HepG2 (cell line): ENCODE measurements at regions not wholly inside any gene's neighbourhood (a gene's known extent, or its start where the extent isn't known, plus 50 kb on each side); places are given as distances from the start of the nearest gene placed in this dataset.

Experiments used
- ATAC-seq: fragments of 200-7000 bp; cut with Tn5 transposase; 3 replicates; pipeline ENCODE4 v1.9.1; 2020; ENCODE audit warnings: mild to moderate bottlenecking, moderate library complexity
- BruUV-seq: library from RNA; stranded (reverse); fragments of 400-500 nt; replicated peaks from 2 replicates; lab custom pipeline; 2021; lab: Mats Ljungman, UMichigan
- CTCF ChIA-PET: fragments of 300-600 bp; formaldehyde crosslinking; extraction: SDS; loops from one replicate; lab custom pipeline; 2021; ENCODE audit warnings: low total read pairs, inconsistent platforms, low intra/inter-chr PET ratio; lab: Yijun Ruan, JAX
- POLR2A ChIA-PET: fragments of 350-600 bp; sonication (Branson Sonifier 250); formaldehyde crosslinking; loops from one replicate; lab custom pipeline; 2020; ENCODE audit warnings: antibody characterized with exemption, inconsistent platforms; lab: Yijun Ruan, JAX
- DNase-seq: peaks from one replicate; pipeline ENCODE4 v3.0.0-alpha.2; 2015; ENCODE audit warnings: low spot score
- FAIRE-seq: peaks from 3 replicates; lab custom pipeline; 2011; peaks lifted over from hg19 to GRCh38; lab: Jason Lieb, UNC
- H2AFZ ChIP-seq: one replicate; pipeline ENCODE4 v1.6.1; 2011; ENCODE audit warnings: low read length, inconsistent platforms
- H3K27ac ChIP-seq: fragments of 300-600 bp; 3 replicates; pipeline ENCODE4 v1.8.0; 2011; ENCODE audit warnings: mixed run types, mild to moderate bottlenecking, mixed read lengths, low read length, inconsistent platforms; ENCODE audit not compliant: insufficient read depth; ENCODE audit errors: extremely low read length
- H3K27me3 ChIP-seq, 2 experiments: fragments of 200-600 bp in 1 of 2; 2 replicates in 1 of 2; 3 replicates in 1 of 2; pipeline versions ENCODE4 v1.6.0 to v1.8.0; 2011; ENCODE audit warnings: low read length in 2 of 2, mild to moderate bottlenecking in 2 of 2, moderate library complexity in 2 of 2, inconsistent platforms in 1 of 2; ENCODE audit not compliant: insufficient read depth in 2 of 2, control insufficient read depth in 1 of 2
- H3K36me3 ChIP-seq, 2 experiments: fragments of 200-600 bp in 1 of 2; replicated peaks in 1 of 2; 2 replicates in 1 of 2; 3 replicates in 1 of 2; pipeline versions ENCODE4 v1.5.1 to v1.8.0; 2011; ENCODE audit warnings: low read length in 2 of 2, inconsistent platforms in 1 of 2; ENCODE audit not compliant: insufficient read depth in 2 of 2, control insufficient read depth in 1 of 2
- H3K4me1 ChIP-seq: 2 replicates; pipeline ENCODE4 v1.5.1; 2012; ENCODE audit warnings: low read length, inconsistent platforms; ENCODE audit not compliant: insufficient read depth
- H3K4me2 ChIP-seq: 2 replicates; pipeline ENCODE4 v1.6.0; 2011; ENCODE audit warnings: low read depth, low read length, inconsistent platforms
- H3K4me3 ChIP-seq, 3 experiments: fragments of 200-600 bp in 1 of 3; sonication (generic), shearing (Covaris generic) in 1 of 3; replicated peaks in 1 of 3; 2 replicates each; pipeline ENCODE4 v1.5.1; 2011 to 2016; ENCODE audit warnings: low read length in 3 of 3, inconsistent platforms in 2 of 3, low read depth in 2 of 3, mild to moderate bottlenecking in 2 of 3, control low read depth in 1 of 3, mixed read lengths in 1 of 3; ENCODE audit not compliant: insufficient read depth in 1 of 3
- H3K79me2 ChIP-seq: one replicate; pipeline ENCODE4 v1.6.1; 2011; ENCODE audit warnings: low read length, inconsistent platforms; ENCODE audit not compliant: insufficient read depth
- H3K9ac ChIP-seq: 2 replicates; pipeline ENCODE4 v1.6.0; 2011; ENCODE audit warnings: mild to moderate bottlenecking, low read depth, low read length, inconsistent platforms; ENCODE audit not compliant: insufficient read depth
- H3K9me3 ChIP-seq: 2 replicates; pipeline ENCODE4 v1.5.1; 2012; ENCODE audit warnings: mild to moderate bottlenecking, low read length
- H4K20me1 ChIP-seq: 2 replicates; pipeline ENCODE4 v1.6.0; 2011; ENCODE audit warnings: inconsistent platforms, mild to moderate bottlenecking, low read length, moderate library complexity; ENCODE audit not compliant: insufficient read depth
- CHD4 ChIP-seq: fragments of 200-600 bp; sonication (generic); IDR thresholded peaks from 2 replicates; pipeline ENCODE4 v1.7.0; 2017; ENCODE audit warnings: mild to moderate bottlenecking, low read length, borderline replicate concordance
- GPN1 ChIP-seq: sonication (generic); formaldehyde crosslinking; IDR thresholded peaks from 2 replicates; pipeline ENCODE4 v1.5.1; 2020; ENCODE audit warnings: missing genetic modification reagents, borderline replicate concordance
- ISX ChIP-seq: sonication (generic); formaldehyde crosslinking; conservative IDR thresholded peaks from 2 replicates; pipeline ENCODE4 v1.5.0; 2020; ENCODE audit warnings: missing genetic modification reagents
- JUN ChIP-seq: sonication (generic); formaldehyde crosslinking; IDR thresholded peaks from 2 replicates; pipeline ENCODE4 v1.4.0; 2020; ENCODE audit warnings: mild to moderate bottlenecking, missing genetic modification reagents
- KAT7 ChIP-seq: IDR thresholded peaks from 2 replicates; pipeline ENCODE4 v1.6.1; 2018; ENCODE audit warnings: borderline replicate concordance, missing compliant biosample characterization
- KLF12 ChIP-seq: sonication (generic); formaldehyde crosslinking; IDR thresholded peaks from 2 replicates; pipeline ENCODE4 v1.4.0; 2020; ENCODE audit warnings: missing genetic modification reagents, borderline replicate concordance
- MLLT10 ChIP-seq: sonication (generic); formaldehyde crosslinking; IDR thresholded peaks from 2 replicates; pipeline ENCODE4 v1.4.0; 2020; ENCODE audit warnings: missing genetic modification reagents
- NR1H2 ChIP-seq: sonication (generic); formaldehyde crosslinking; IDR thresholded peaks from 2 replicates; pipeline ENCODE4 v1.8.1; 2022; ENCODE audit warnings: low read depth, missing genetic modification reagents, borderline replicate concordance
- RFXANK ChIP-seq: IDR thresholded peaks from 2 replicates; pipeline ENCODE4 v1.6.1; 2016
- SRF ChIP-seq: IDR thresholded peaks from 2 replicates; pipeline ENCODE4 v1.6.1; 2011; ENCODE audit warnings: mild to moderate bottlenecking, low read depth, low read length, moderate library complexity
- ZNF660 ChIP-seq: sonication (generic); formaldehyde crosslinking; IDR thresholded peaks from 2 replicates; pipeline ENCODE4 v1.5.1; 2020; ENCODE audit warnings: mild to moderate bottlenecking, low read depth, missing genetic modification reagents, borderline replicate concordance
- WGBS: methylation state at CpG from one replicate; pipeline ENCODE4 v1.1.6; 2017; ENCODE audit warnings: low lambda C conversion rate; 5-methylcytosine and 5-hydroxymethylcytosine counted together
- in situ Hi-C: cut with HindIII; loops from 2 replicates; pipeline ENCODE4 v1.10.0; 2017; ENCODE audit warnings: low pct_unique_long_range_greater_than_20kb; ENCODE audit not compliant: extremely low pct_ligation_motif_present
- intact Hi-C: fragments of 100-400 bp; cut with micrococcal nuclease; formaldehyde crosslinking; loops from one replicate; pipeline ENCODE4 v1.10.0; 2022; ENCODE audit not compliant: unreplicated experiment
- TF ChIP-seq, protein P1 (sequence below): IDR thresholded peaks from 2 replicates; pipeline ENCODE4 v1.6.1; 2016; ENCODE audit warnings: missing biosample characterization, missing genetic modification reagents, low read depth
- TF ChIP-seq, protein P2 (sequence below): sonication (generic); formaldehyde crosslinking; conservative IDR thresholded peaks from 2 replicates; pipeline ENCODE4 v1.4.0; 2020; ENCODE audit warnings: missing genetic modification reagents
- TF ChIP-seq, protein P3 (sequence below): sonication (generic); formaldehyde crosslinking; IDR thresholded peaks from 2 replicates; pipeline ENCODE4 v1.4.0; 2020; ENCODE audit warnings: missing genetic modification reagents
- TF ChIP-seq, protein P4 (sequence below): sonication (generic); formaldehyde crosslinking; IDR thresholded peaks from 2 replicates; pipeline ENCODE4 v1.5.0; 2020; ENCODE audit warnings: mild to moderate bottlenecking, missing genetic modification reagents
- TF ChIP-seq, protein P5 (sequence below): sonication (generic); formaldehyde crosslinking; IDR thresholded peaks from 2 replicates; pipeline ENCODE4 v1.4.0; 2020; ENCODE audit warnings: mild to moderate bottlenecking, missing genetic modification reagents

DNA sequence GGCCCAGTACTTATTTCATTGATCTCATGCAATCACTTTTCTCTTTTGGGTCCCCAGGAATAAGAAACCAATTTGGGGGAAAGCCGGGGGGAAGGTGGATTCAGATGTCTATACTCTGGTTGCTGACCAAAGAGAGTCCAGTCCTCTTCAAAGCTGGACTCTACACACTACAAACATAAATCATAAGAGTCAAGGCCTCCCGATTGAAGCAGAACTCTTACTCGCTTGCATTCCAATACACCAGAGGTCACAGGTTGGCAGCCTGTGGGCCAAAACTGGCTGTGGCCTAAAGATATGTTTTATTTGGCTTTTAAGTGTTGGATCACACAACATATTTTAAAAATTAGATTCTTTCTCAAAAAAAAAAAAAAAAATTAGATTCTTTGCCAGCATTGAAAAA lies 311.4 kb upstream of the MSX2 start (continued):
- no peak for TF ChIP-seq GPN1 (CRISPR knock-in tag)

DNA sequence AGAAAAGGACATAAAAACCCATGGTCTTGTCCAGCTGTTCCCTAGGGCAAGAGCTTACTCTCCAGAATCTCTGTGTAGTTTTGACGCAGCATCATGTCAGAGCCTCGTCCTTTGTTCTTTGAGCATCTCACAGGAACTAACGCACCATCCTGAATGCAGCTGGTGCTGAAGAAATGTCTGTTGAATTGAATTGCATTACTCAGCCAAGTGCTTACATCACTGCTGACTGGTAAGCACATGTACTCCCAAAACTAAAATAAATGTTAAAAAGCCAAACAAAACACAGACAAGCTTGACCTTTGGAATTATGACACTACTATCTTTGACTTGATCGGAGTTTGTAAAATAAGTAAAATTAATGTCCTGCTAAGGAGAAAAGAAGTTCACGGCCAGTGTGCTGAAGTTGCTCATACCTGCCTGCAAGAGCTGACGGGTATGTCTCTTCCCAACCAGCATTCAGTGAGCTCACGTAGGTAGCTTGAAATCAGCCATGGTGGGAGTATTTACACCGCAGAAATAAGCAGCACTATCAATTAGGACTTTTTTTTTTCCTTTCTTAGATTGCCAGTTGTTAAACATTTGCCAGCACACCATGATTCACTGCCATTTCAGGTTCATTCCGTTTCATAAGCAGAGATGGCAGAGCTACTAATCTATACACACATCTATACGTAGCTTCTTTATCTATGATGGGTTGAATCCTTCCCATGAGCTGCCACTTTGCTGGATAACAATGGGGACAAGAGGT lies 310.6 kb upstream of the MSX2 start:
- Histone ChIP-seq H3K4me2 (no peak overlapping the region), H3K36me3 (no peaks in the 10 kb centered on the region), H3K9me3 (no peaks in the 10 kb centered on the region), H4K20me1 (no peaks in the 10 kb centered on the region), H3K27me3 (no peaks in the 10 kb centered on the region), H2AFZ (no peak overlapping the region), H3K9ac (no peak overlapping the region), H3K4me3 (no peak overlapping the region), H3K27ac (no peak overlapping the region), H3K4me1 (peaks cover under 1% of the 10 kb centered on the region; the same call in 1 of the 2 replicates), H3K79me2 (no peaks in the 10 kb centered on the region)
- no peak for DNase-seq
- BruUV-seq = no TSS peak
- intact Hi-C loops (no loop called here), in situ Hi-C loops (no loop called here)
- no peak for ATAC-seq
- FAIRE-seq = no peak
- WGBS = 22% methylated on average over 10 of the region's 10 CpGs
- ChIA-PET CTCF (no interaction called here), POLR2A (no interaction called here)
- TF ChIP-seq, protein P1, sequence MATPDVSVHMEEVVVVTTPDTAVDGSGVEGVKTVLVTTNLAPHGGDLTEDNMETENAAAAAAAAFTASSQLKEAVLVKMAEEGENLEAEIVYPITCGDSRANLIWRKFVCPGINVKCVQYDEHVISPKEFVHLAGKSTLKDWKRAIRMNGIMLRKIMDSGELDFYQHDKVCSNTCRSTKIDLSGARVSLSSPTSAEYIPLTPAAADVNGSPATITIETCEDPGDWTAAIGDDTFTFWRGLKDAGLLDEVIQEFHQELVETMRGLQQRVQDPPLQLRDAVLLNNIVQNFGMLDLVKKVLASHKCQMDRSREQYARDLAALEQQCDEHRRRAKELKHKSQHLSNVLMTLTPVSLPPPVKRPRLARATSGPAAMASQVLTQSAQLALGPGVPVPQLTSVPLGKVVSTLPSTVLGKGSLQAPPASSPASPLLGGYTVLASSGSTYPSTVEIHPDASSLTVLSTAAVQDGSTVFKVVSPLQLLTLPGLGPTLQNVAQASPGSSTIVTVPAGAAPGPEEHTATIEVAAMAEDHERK (CRISPR knock-in tag) = no peak
- TF ChIP-seq KAT7 (CRISPR knock-in tag) (no peak), ISX (CRISPR knock-in tag) (no peak), MLLT10 (CRISPR knock-in tag) (no peak), SRF (no peak), NR1H2 (no peak), CHD4 (no peak), KLF12 (CRISPR knock-in tag) (no peak), ZNF660 (CRISPR knock-in tag) (no peak), RFXANK (CRISPR knock-in tag) (no peak), JUN (CRISPR knock-in tag) (no peak)
- TF ChIP-seq, protein P2, sequence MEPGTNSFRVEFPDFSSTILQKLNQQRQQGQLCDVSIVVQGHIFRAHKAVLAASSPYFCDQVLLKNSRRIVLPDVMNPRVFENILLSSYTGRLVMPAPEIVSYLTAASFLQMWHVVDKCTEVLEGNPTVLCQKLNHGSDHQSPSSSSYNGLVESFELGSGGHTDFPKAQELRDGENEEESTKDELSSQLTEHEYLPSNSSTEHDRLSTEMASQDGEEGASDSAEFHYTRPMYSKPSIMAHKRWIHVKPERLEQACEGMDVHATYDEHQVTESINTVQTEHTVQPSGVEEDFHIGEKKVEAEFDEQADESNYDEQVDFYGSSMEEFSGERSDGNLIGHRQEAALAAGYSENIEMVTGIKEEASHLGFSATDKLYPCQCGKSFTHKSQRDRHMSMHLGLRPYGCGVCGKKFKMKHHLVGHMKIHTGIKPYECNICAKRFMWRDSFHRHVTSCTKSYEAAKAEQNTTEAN = no peak
- TF ChIP-seq, protein P3, sequence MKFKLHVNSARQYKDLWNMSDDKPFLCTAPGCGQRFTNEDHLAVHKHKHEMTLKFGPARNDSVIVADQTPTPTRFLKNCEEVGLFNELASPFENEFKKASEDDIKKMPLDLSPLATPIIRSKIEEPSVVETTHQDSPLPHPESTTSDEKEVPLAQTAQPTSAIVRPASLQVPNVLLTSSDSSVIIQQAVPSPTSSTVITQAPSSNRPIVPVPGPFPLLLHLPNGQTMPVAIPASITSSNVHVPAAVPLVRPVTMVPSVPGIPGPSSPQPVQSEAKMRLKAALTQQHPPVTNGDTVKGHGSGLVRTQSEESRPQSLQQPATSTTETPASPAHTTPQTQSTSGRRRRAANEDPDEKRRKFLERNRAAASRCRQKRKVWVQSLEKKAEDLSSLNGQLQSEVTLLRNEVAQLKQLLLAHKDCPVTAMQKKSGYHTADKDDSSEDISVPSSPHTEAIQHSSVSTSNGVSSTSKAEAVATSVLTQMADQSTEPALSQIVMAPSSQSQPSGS = no peak
- TF ChIP-seq, protein P4, sequence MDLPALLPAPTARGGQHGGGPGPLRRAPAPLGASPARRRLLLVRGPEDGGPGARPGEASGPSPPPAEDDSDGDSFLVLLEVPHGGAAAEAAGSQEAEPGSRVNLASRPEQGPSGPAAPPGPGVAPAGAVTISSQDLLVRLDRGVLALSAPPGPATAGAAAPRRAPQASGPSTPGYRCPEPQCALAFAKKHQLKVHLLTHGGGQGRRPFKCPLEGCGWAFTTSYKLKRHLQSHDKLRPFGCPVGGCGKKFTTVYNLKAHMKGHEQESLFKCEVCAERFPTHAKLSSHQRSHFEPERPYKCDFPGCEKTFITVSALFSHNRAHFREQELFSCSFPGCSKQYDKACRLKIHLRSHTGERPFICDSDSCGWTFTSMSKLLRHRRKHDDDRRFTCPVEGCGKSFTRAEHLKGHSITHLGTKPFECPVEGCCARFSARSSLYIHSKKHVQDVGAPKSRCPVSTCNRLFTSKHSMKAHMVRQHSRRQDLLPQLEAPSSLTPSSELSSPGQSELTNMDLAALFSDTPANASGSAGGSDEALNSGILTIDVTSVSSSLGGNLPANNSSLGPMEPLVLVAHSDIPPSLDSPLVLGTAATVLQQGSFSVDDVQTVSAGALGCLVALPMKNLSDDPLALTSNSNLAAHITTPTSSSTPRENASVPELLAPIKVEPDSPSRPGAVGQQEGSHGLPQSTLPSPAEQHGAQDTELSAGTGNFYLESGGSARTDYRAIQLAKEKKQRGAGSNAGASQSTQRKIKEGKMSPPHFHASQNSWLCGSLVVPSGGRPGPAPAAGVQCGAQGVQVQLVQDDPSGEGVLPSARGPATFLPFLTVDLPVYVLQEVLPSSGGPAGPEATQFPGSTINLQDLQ (CRISPR knock-in tag) = no peak
- TF ChIP-seq, protein P5, sequence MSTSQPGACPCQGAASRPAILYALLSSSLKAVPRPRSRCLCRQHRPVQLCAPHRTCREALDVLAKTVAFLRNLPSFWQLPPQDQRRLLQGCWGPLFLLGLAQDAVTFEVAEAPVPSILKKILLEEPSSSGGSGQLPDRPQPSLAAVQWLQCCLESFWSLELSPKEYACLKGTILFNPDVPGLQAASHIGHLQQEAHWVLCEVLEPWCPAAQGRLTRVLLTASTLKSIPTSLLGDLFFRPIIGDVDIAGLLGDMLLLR (CRISPR knock-in tag) = no peak
